ENCODE measurements at regions not wholly inside any gene's neighbourhood (a gene's known extent, or its start where the extent isn't known, plus 50 kb on each side); places are given as distances from the start of the nearest gene placed in this dataset.
"Not testable (repeated sequence)": the region's sequence is repeated elsewhere in the genome, so short reads cannot be mapped to it uniquely, and the experiment has no call there.

GRCh38 chr2:53610260-53610659 is 157.3 kb upstream of the CHAC2 start:
- no peak overlapping the region for H3K9ac ChIP-seq
- no peak overlapping the region for H3K4me2 ChIP-seq (ENCODE audit: unreplicated experiment)
- H3K27me3 ChIP-seq (replicated peaks; ENCODE audit: insufficient read depth) = 0 out of 2 replicates have a peak, but pooled peaks cover 3% of the 10 kb centered on the region
- no peaks in the 10 kb centered on the region for H3K36me3 ChIP-seq (ENCODE audit: low read depth)
- no peaks in the 10 kb centered on the region for H3K9me3 ChIP-seq (ENCODE audit: low read depth)
- H4K20me1 ChIP-seq (ENCODE audit: insufficient read depth) = no peaks in the 10 kb centered on the region
- no peaks in the 10 kb centered on the region for H3K9me2 ChIP-seq (ENCODE audit: insufficient read depth)
- no peak for DNase-seq
- no peaks in the 10 kb centered on the region for H3K79me2 ChIP-seq (ENCODE audit: insufficient read depth)
- in situ Hi-C loops (cut with MboI) = no loop called here
- no peak overlapping the region for H3K27ac ChIP-seq
- H2AFZ ChIP-seq = no peak overlapping the region
- H3F3A ChIP-seq (ENCODE audit: insufficient read depth) = no peaks in the 10 kb centered on the region
- no peak overlapping the region for H3K4me3 ChIP-seq
- TF ChIP-seq EZH2 (IDR thresholded peaks at IDR 0.05; ENCODE audit: insufficient read depth, poor library complexity, severe bottlenecking) = no peak
- no peak for TF ChIP-seq EZH2phosphoT487 (IDR thresholded peaks at IDR 0.05; ENCODE audit: insufficient read depth, low read depth)
- H3K4me1 ChIP-seq (ENCODE audit: insufficient read depth) = no peaks in the 10 kb centered on the region

GRCh38 chr2:53609551-53609950 is 158.1 kb upstream of the CHAC2 start:
- Histone ChIP-seq H3K4me2 (ENCODE audit: unreplicated experiment) (no peak overlapping the region), H3K27me3 (replicated peaks; ENCODE audit: insufficient read depth) (0 out of 2 replicates have a peak, but pooled peaks cover 3% of the 10 kb centered on the region), H3K79me2 (ENCODE audit: insufficient read depth) (no peaks in the 10 kb centered on the region), H3K9ac (no peak overlapping the region), H3K27ac (no peak overlapping the region), H3F3A (ENCODE audit: insufficient read depth) (no peaks in the 10 kb centered on the region), H2AFZ (no peak overlapping the region), H4K20me1 (ENCODE audit: insufficient read depth) (no peaks in the 10 kb centered on the region), H3K4me1 (ENCODE audit: insufficient read depth) (no peaks in the 10 kb centered on the region), H3K9me2 (ENCODE audit: insufficient read depth) (no peaks in the 10 kb centered on the region), H3K4me3 (no peak overlapping the region), H3K36me3 (ENCODE audit: low read depth) (no peaks in the 10 kb centered on the region), H3K9me3 (ENCODE audit: low read depth) (no peaks in the 10 kb centered on the region)
- DNase-seq = no peak
- TF ChIP-seq EZH2phosphoT487 (IDR thresholded peaks at IDR 0.05; ENCODE audit: insufficient read depth, low read depth) (no peak), EZH2 (IDR thresholded peaks at IDR 0.05; ENCODE audit: insufficient read depth, poor library complexity, severe bottlenecking) (no peak)
- WGBS, 2 experiments (ENCODE audit: low coverage in 1 of 2, low lambda C conversion rate in 2 of 2, missing lambda C conversion rate in 2 of 2) = 69 to 81% methylated on average over 6 of the region's 6 CpGs
- in situ Hi-C loops (cut with MboI) = no loop called here

GRCh38 chr2:53608293-53608692 is 159.3 kb upstream of the CHAC2 start:
- WGBS, 2 experiments (ENCODE audit: low coverage in 1 of 2, low lambda C conversion rate in 2 of 2, missing lambda C conversion rate in 2 of 2) = 55 to 66% methylated on average over 5 of the region's 5 CpGs
- in situ Hi-C loops (cut with MboI) = no loop called here
- no peak for TF ChIP-seq EZH2 (IDR thresholded peaks at IDR 0.05; ENCODE audit: insufficient read depth, poor library complexity, severe bottlenecking)
- no peak for TF ChIP-seq EZH2phosphoT487 (IDR thresholded peaks at IDR 0.05; ENCODE audit: insufficient read depth, low read depth)
- H2AFZ ChIP-seq = no peak overlapping the region
- no peaks in the 10 kb centered on the region for H3K9me3 ChIP-seq (ENCODE audit: low read depth)
- no peaks in the 10 kb centered on the region for H3K79me2 ChIP-seq (ENCODE audit: insufficient read depth)
- no peak overlapping the region for H3K4me2 ChIP-seq (ENCODE audit: unreplicated experiment)
- DNase-seq = no peak
- no peak overlapping the region for H3K9ac ChIP-seq
- no peaks in the 10 kb centered on the region for H3K9me2 ChIP-seq (ENCODE audit: insufficient read depth)
- H3F3A ChIP-seq (ENCODE audit: insufficient read depth) = no peaks in the 10 kb centered on the region
- no peaks in the 10 kb centered on the region for H3K36me3 ChIP-seq (ENCODE audit: low read depth)
- H3K27ac ChIP-seq = no peak overlapping the region
- H3K27me3 ChIP-seq (replicated peaks; ENCODE audit: insufficient read depth) = 0 out of 2 replicates have a peak, but pooled peaks cover 3% of the 10 kb centered on the region
- H3K4me1 ChIP-seq (ENCODE audit: insufficient read depth) = no peaks in the 10 kb centered on the region
- H4K20me1 ChIP-seq (ENCODE audit: insufficient read depth) = no peaks in the 10 kb centered on the region
- H3K4me3 ChIP-seq = no peak overlapping the region

GRCh38 chr2:53600815-53601214 is 166.8 kb upstream of the CHAC2 start:
- no peaks in the 10 kb centered on the region for H3K9me2 ChIP-seq (ENCODE audit: insufficient read depth)
- no peaks in the 10 kb centered on the region for H4K20me1 ChIP-seq (ENCODE audit: insufficient read depth)
- in situ Hi-C loops (cut with MboI) = no loop called here
- no peak overlapping the region for H3K9ac ChIP-seq
- H3K4me1 ChIP-seq (ENCODE audit: insufficient read depth) = no peaks in the 10 kb centered on the region
- H3K4me3 ChIP-seq = no peak overlapping the region
- no peaks in the 10 kb centered on the region for H3K9me3 ChIP-seq (ENCODE audit: low read depth)
- H3K27me3 ChIP-seq (replicated peaks; ENCODE audit: insufficient read depth) = no peaks in the 10 kb centered on the region
- H3K4me2 ChIP-seq (ENCODE audit: unreplicated experiment) = no peak overlapping the region
- no peak for DNase-seq
- H3K79me2 ChIP-seq (ENCODE audit: insufficient read depth) = no peaks in the 10 kb centered on the region
- H3K27ac ChIP-seq = no peak overlapping the region
- no peak overlapping the region for H2AFZ ChIP-seq
- no peaks in the 10 kb centered on the region for H3K36me3 ChIP-seq (ENCODE audit: low read depth)
- 28 to 30% methylated on average over 3 of the region's 3 CpGs for WGBS, 2 experiments (ENCODE audit: low coverage in 1 of 2, low lambda C conversion rate in 2 of 2, missing lambda C conversion rate in 2 of 2)
- H3F3A ChIP-seq (ENCODE audit: insufficient read depth) = no peaks in the 10 kb centered on the region
- TF ChIP-seq EZH2phosphoT487 (IDR thresholded peaks at IDR 0.05; ENCODE audit: insufficient read depth, low read depth) (no peak), EZH2 (IDR thresholded peaks at IDR 0.05; ENCODE audit: insufficient read depth, poor library complexity, severe bottlenecking) (no peak)

DNA sequence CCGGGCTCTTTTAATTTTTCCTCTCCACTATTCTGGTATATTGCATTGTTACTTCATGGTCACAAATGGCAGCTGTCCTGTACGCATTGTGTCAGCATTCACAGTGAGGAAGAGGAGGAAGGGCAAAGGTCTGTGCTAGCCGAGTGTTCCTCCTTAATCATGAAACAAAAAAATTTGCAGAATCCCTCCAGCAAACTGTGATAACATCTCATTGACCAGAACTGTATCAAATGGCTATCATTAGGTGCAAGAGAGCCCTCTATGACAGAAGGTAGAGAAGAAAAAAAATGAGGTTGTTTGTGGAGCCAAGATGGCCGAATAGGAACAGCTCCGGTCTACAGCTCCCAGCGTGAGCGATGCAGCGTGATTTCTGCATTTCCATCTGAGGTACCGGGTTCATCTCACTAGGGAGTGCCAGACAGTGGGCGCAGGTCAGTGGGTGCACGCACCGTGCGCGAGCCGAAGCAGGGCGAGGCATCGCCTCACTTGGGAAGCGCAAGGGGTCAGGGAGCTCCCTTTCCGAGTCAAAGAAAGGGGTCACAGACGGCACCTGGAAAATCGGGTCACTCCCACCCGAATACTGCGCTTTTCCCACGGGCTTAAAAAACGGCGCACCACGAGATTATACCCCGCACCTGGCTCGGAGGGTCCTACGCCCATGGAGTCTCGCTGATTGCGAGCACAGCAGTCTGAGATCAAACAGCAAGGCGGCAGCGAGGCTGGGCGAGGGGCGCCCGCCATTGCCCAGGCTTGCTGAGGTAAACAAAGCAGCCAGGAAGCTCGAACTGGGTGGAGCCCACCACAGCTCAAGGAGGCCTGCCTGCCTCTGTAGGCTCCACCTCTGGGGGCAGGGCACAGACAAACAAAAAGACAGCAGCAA is 180.6 kb upstream of the CHAC2 start:
- H3K36me3 ChIP-seq (ENCODE audit: low read depth); DNase-seq; H3K4me1 ChIP-seq (ENCODE audit: insufficient read depth); H3F3A ChIP-seq (ENCODE audit: insufficient read depth); H4K20me1 ChIP-seq (ENCODE audit: insufficient read depth); H3K9me3 ChIP-seq (ENCODE audit: low read depth); H3K79me2 ChIP-seq (ENCODE audit: insufficient read depth); H3K4me2 ChIP-seq (ENCODE audit: unreplicated experiment); H3K27ac ChIP-seq; H3K27me3 ChIP-seq (replicated peaks; ENCODE audit: insufficient read depth); H3K9ac ChIP-seq; H2AFZ ChIP-seq; H3K9me2 ChIP-seq (ENCODE audit: insufficient read depth); in situ Hi-C loops (cut with MboI); H3K4me3 ChIP-seq: not testable (repeated sequence)
- whole genome bisulfite sequencing, 2 experiments (ENCODE audit: low coverage in 1 of 2, low lambda C conversion rate in 2 of 2, missing lambda C conversion rate in 2 of 2) = 78 to 79% methylated on average over 26 to 38 of the region's 38 CpGs

All from GM23248 (cell line).